ENCODE measurements at regions not wholly inside any gene's neighbourhood (a gene's known extent, or its start where the extent isn't known, plus 50 kb on each side); places are given as distances from the start of the nearest gene placed in this dataset.

GRCh38 chr13:59086147-59086546, 1077.6 kb downstream of the DIAPH3 start (continued):
- no peak for TF ChIP-seq USF1 (IDR thresholded peaks at IDR 0.05; ENCODE audit: borderline replicate concordance, low read depth)

GRCh38 chr13:59088716-59089115, 1075.0 kb downstream of the DIAPH3 start:
- H2AFZ ChIP-seq (ENCODE audit: low read depth): no peak overlapping the region

GRCh38 chr13:59094181-59094580, 1069.5 kb downstream of the DIAPH3 start:
- H3K36me3 ChIP-seq (replicated peaks in 1 of 2; ENCODE audit: control insufficient read depth in 1 of 2, insufficient read depth in 2 of 2, low read length in 1 of 2): no peaks in the 10 kb centered on the region
- no peak overlapping the region for H3K4me3 ChIP-seq (ENCODE audit: low read depth in 2 of 2, low read length in 1 of 2)
- H4K20me1 ChIP-seq (ENCODE audit: insufficient read depth): no peaks in the 10 kb centered on the region
- H3K27ac ChIP-seq (ENCODE audit: low read depth in 2 of 2, low read length in 1 of 2): no peak overlapping the region
- WGBS (ENCODE audit: low lambda C conversion rate): 34% methylated on average over 2 of the region's 2 CpGs
- H3K9me3 ChIP-seq: no peaks in the 10 kb centered on the region
- no peak overlapping the region for H3K9ac ChIP-seq
- H3K4me1 ChIP-seq (ENCODE audit: control insufficient read depth in 1 of 2, insufficient read depth in 2 of 2, low read depth in 1 of 2, low read length in 1 of 2): no peaks in the 10 kb centered on the region; a peak in 1 of 4 replicates
- no peak for DNase-seq
- H3K9me2 ChIP-seq: no peaks in the 10 kb centered on the region
- ChIA-PET POLR2A (no interaction called here), CTCF (interaction anchor here (0.6 to 2.2 kb wide), 4 partner anchors 10 to 1470 kb away, joined by 3 to 4 read pairs (median 3); no protein-coding TSS in a partner anchor)
- H3K4me2 ChIP-seq: no peak overlapping the region
- H2AFZ ChIP-seq (ENCODE audit: low read depth): no peak overlapping the region
- no peaks in the 10 kb centered on the region for H3F3A ChIP-seq (replicated peaks; ENCODE audit: insufficient read depth)
- H3K27me3 ChIP-seq (ENCODE audit: insufficient read depth): no peaks in the 10 kb centered on the region
- TF ChIP-seq NFIC (IDR thresholded peaks at IDR 0.05; ENCODE audit: borderline replicate concordance) (no peak), PBX3 (IDR thresholded peaks at IDR 0.05) (peak; percentile 31; the same call in 1 of the 2 replicates)
- no peaks in the 10 kb centered on the region for H3K79me2 ChIP-seq (ENCODE audit: insufficient read depth)

More at GRCh38 chr13:59088716-59089115, 1075.0 kb downstream of the DIAPH3 start:
- peaks cover 22% of the 10 kb centered on the region for H3F3A ChIP-seq (replicated peaks; ENCODE audit: insufficient read depth)
- no peaks in the 10 kb centered on the region for H4K20me1 ChIP-seq (ENCODE audit: insufficient read depth)
- POLR2A ChIA-PET: no interaction called here
- H3K27ac ChIP-seq (ENCODE audit: low read depth in 2 of 2, low read length in 1 of 2): peak overlapping the region in 1 of 2 experiments; percentile 48; a peak in 2 of 4 replicates
- peak overlapping the region; percentile 62 for H3K4me2 ChIP-seq
- H3K36me3 ChIP-seq (replicated peaks in 1 of 2; ENCODE audit: control insufficient read depth in 1 of 2, insufficient read depth in 2 of 2, low read length in 1 of 2): peaks cover 0 to 4% of the 10 kb centered on the region in 2 experiments
- no peaks in the 10 kb centered on the region for H3K9me3 ChIP-seq
- peak overlapping the region in 1 of 2 experiments; percentile 25; a peak in 1 of 4 replicates for H3K4me3 ChIP-seq (ENCODE audit: low read depth in 2 of 2, low read length in 1 of 2)
- H3K9ac ChIP-seq: no peak overlapping the region
- no peaks in the 10 kb centered on the region for H3K27me3 ChIP-seq (ENCODE audit: insufficient read depth)
- TF ChIP-seq SMC3 (IDR thresholded peaks at IDR 0.05; ENCODE audit: low read depth, low read length) (no peak), PBX3 (IDR thresholded peaks at IDR 0.05) (peak; percentile 71), JUND (IDR thresholded peaks at IDR 0.05) (peak; percentile 45; the same call in 1 of the 2 replicates), NFIC (IDR thresholded peaks at IDR 0.05; ENCODE audit: borderline replicate concordance) (peak; percentile 61)
- DNase-seq: no peak
- H3K9me2 ChIP-seq: no peaks in the 10 kb centered on the region
- 22% methylated on average over 2 of the region's 2 CpGs for WGBS (ENCODE audit: low lambda C conversion rate)
- H3K4me1 ChIP-seq (ENCODE audit: control insufficient read depth in 1 of 2, insufficient read depth in 2 of 2, low read depth in 1 of 2, low read length in 1 of 2): peaks cover 0 to 10% of the 10 kb centered on the region in 2 experiments; a peak in 3 of 4 replicates
- CTCF ChIA-PET: no interaction called here
- H3K79me2 ChIP-seq (ENCODE audit: insufficient read depth): no peaks in the 10 kb centered on the region
